Forelimb muscle (tissue), 1 donor: ENCODE measurements at regions not wholly inside any gene's neighbourhood (a gene's known extent, or its start where the extent isn't known, plus 50 kb on each side); places are given as distances from the start of the nearest gene placed in this dataset.

Experiments used
- DNase-seq: peaks from one replicate; pipeline ENCODE4 v3.0.0-alpha.2; 2013; ENCODE audit warnings: low read depth

DNA sequence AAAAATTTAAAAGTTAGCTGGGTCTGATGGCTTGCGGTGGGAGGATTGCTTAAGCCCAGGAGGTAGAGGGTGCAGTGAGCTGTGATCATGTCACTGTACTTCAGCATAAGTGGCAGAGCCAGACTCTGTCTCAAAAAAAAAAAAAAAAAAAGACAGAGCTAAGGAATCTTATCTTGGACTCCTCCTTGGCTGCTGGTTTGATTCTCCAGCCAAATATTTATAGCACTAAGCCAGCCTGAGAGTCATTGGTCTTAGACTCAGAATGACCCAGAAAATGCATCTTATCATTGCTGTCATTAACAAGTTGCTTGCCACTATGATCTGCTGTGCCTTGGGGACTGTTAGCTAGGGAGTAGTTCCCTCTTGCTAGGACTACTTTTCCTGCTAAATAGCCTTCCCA is 164.7 kb downstream of the GNAT3 start:
- no peak for DNase-seq

DNA sequence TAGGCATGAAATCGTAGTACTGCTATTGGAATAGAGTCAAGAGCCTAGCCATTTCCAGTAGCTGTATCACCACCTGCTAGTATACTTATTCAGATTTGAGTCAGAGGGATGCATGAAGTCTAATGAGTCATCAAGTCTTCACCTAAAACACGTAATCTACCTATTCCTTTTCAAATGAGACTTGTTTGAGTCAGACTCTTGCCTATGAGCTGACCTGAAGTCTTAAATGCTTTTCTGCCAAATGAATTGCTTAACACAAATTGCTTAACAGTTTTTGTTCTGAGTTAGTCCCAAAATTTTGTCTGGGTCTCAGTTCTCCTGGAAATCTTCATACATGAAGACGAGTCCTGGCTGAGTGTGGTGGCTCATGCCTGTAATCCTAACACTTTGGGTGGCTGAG is 165.2 kb downstream of the GNAT3 start:
- no peak for DNase-seq

DNA sequence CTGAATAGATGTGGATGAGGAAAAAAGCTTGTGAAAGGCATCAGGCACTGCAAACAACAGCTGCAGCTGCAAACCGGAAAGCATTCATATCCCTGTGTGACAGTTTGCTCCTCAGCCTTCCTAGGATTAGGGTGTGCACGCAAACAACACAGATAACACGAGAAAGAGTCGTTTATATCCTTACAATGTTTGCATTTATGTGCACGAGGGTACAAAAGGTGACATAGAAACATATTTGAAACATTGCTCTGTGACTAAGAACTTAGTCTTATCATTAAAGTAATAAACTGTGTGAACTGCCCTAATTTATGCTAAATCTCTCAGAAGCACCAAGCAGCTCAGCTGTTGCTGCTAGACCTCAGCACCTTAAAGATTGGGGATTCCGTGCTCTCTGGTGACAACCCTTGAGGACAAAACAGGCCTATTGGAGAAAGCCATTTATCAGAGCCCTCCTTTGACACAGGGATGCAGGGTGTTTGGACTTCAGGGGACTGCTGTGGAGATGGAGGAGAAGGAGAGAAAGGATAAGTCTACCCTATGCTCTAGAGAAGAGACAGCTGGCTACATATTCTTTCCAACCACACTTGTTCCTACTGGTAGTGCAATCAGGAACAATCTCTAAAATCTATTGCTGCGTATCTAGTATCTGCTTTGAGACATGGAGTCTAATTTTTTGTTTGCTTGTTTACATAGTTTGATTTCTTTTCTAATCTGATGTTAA is 176.2 kb downstream of the GNAT3 start:
- no peak for DNase-seq

DNA sequence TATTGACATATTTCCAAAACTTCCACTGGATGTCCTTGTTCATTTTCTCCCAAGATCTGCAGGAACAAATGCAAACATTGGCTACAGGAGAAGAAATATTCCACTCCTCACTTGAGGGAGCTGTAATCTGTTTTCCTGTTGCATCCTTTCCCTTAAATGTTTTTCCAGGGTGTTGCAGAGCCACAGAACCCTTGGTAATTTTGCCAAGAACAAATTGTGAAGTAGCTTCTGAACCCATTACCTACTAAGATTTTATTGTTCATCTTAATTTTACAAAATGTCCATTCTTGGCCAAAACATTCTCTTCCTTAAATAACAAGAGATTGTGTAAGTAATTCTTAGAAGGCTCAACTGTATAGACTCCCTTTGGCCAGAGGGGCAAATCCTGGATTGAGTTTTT is 177.0 kb downstream of the GNAT3 start:
- DNase-seq: no peak

DNA sequence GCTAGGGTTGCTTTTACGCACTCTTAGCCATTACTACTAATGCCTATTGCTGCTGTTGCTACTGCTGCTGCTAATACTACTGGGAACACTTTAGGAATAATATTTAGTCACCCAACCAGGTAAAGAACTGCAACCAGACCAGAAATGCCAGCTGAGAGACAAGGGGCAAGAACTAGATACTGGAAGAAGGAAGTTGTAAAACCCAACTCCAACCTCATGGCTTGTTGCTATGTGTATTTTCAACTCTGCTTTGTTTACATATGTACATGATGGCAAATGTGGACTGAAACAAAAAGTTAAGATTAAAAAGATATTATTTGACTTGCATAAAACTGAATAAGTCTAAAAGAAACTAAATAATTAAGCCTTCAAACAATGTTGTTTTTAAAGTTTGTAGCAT is 177.7 kb downstream of the GNAT3 start:
- no peak for DNase-seq

DNA sequence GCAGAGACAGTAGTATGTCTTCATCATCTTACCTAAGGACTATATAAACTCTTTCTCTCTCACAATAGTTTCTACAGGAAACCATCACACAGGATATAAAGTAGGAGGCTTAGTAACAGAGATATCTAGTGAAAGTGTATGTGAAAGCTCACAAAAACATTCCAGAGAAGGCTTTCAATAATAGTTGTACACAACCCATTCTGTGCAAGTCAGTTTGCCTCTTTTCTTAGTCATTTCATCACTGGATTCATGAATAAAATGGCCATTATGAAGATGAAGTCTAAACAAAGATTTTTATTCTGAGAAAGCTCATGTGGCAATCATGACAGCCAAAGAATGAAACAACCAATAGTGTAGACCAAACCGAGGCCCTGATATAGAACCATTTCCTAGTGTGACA is 178.8 kb downstream of the GNAT3 start:
- no peak for DNase-seq

DNA sequence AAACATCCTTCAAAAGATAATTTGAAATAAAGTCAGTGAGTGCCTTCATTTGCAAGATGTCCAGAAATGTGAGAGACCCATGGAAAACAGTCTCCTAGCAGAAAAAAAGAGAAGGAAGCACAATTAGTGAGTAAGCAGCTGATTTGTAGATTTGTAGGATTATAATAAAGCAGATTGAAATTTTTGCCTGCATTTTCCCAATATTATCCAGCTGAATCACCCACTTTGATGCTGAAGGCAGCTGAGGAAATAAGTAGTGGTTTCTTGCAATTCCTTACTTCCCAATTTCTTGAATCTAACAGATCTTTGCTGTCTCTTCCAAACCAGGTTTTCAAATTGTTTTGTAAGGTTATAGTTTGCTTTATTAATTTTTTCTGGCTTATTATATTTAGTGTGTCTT is 181.4 kb downstream of the GNAT3 start:
- DNase-seq: no peak

DNA sequence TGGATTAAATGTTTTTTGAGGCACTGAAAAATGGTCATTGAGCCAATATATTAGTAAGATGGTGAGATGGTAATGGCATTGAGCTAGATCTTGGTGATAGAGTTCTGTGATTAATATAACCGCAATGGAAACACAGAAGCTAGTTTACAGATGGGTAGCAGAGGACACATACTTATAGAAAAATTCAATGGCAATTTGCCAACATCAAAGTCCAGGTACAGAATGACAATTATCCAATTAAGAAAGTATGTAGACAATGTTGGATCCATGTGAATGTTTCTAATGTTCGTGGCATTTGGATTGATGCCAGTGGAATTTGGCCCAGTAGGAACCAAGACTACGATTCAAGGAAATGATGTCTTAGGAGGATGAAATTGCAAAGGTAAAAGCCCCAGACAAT is 187.8 kb downstream of the GNAT3 start:
- DNase-seq: no peak

DNA sequence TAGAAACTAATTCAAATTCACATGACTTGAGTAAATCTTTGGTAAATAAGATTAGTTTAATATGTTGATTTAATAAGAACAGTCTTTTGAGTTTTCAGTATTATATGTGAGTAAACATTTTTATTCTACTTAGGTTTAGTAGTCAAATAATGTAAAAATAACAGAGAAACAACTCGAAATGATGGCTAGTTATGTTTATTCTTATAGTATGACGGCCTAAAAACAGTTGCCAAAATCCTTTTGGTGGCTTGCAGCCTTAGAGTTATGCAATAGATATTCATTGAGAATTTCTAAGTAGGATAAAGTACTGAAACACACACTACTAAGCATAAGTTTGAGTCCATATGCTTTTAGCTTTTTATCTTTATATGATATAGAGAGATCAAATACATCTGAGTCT is 184.8 kb downstream of the GNAI1 start:
- DNase-seq: no peak

DNA sequence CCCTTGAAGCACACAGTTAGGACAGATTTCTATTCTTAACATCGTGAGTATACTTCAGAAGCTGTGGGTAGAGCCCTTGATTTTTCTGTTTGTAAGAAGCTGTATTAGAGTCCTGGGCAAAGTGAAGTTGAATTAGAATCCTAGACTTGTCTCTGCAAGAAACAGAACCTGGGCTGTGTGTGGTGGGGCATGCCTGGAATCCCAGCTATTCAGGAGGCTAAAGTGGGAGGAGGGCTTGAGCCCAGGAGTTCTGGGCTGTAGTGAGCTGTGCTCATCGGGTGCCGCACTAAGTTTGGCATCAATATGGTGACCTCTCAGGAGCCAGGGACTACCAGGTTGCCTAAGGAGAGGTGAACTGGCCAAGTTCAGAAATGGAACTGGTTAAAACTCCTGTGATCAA is 183.4 kb downstream of the GNAI1 start:
- DNase-seq: no peak

DNA sequence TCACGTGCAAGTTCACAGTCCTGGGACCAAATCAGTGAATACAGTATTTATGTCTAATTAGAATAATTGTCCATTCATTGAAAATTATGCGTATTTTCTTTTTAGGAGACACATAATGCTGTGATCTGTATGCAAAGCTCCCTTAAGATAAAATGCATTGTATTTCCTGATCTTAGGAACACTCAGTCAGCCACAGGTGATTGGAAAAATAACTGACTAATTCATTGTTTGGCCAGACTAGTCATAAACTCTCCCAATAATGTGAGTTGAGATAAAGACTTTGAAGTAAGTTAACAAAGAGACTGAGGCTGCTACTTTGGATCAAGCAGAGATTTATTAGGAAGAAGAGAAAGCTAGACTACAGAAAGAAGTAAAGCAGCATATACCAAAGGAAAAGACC is 182.2 kb downstream of the GNAI1 start:
- no peak for DNase-seq

DNA sequence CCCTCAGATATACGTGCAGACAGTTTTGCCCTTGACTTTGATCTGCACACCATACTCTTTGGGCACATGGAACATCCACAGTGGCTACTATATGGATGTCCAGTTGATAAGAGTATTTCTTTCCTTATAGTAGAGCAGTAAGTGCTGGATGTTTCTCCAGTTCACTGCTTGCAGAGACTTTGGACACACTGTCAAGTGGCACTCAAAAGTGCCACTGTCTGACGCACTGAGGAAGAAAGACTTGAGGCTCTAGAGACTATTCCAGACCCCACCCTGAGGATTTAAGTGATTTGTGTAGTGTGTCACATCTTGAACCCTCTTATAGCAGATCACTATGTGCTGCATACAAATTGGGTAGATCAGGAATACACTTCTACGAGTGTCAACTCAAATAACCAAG is 179.1 kb downstream of the GNAI1 start:
- no peak for DNase-seq

DNA sequence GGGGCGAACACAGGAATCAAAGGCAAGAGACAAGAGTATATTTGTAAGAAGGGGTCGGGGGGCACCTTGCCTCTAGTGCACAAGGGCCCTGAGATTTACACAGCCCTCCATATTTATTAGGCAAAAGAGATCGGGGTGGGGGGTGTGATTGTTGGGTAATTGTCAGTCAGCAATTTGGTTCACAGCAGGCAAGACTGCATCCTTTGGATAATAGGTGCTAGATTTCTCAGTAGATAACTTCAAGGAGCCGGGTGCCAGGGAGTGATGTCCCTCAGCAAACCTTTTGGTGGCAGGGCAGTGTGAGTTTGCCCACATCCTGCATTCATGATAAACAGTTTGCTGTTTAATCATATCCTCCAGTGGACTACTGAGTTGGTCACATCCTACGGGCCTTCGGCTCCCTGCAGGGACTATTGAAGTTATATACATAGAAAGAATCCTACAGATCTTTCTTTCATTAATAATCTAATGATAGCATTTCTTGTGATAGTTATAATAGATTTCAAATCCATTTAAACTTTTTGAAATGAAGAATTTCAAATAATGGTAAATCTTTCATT is 178.5 kb downstream of the GNAI1 start:
- DNase-seq: no peak

DNA sequence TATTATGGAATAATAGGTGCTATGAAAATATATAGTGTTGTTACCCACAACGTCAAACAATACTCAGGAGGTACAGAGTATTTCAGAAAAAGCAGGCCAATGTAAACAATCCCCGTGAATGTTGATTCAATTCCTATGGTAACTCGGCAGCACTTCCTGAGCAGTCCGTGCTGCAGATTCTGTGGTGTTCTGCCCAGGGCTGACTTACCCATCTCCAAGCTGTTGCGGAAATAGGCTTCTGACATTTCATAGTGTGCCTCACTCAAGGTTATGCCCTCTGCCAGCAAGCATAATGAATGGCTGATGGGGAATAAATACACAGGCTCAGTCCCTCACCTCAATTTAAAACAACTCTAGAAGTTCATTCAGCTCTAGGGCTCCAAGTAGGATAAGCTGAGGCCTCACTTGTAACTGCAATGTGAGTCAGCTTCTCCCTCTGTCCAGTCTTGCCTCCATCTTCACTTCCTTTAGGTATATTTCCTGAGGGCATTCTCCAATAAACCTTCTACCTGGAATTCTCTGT is 177.6 kb downstream of the GNAI1 start:
- peak; percentile 41 for DNase-seq

DNA sequence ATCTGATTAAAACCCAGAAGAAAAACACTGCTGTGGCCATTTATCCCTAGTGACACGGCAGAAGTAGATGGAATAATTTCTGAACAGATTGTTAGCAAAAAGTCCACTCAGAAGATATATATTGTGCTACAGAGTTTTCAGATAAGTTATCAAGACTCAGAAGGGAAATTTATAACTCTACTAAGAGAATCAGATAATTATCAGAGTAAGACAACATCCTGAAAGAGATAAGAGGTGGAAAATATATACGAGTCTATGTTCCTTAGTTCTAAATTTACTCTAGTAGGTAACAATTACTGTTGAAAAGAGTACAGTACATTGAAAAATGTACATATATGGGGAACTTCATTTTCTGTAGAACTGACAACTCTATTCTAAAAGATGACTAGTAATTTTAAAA is 176.7 kb downstream of the GNAI1 start:
- DNase-seq: no peak

DNA sequence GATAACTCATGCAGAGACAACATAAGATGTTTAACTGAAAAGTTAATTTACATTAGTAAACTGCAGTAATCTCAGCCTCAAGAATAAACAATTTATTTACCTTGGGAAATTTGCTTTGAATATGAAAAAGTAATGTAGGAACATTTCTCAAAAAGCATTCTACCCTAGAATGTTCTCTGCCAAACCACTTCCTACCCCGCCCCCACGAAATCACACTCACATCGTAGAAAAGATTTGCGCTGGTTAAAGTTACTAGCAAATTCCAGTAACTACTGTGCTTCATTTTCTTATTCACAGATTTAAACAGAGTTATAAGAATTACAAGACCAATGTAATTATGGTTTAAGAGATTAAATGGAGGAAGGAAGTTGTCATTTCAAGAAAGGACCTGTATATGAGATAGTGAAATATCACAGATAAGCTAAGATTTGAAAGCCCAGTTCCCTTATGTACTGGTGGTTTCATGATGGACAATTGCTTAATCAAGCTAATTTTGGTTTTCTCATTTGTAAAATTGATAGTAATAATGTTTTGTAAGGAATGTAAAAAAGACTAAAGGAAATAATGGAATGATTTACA is 175.4 kb downstream of the GNAI1 start:
- DNase-seq: no peak

DNA sequence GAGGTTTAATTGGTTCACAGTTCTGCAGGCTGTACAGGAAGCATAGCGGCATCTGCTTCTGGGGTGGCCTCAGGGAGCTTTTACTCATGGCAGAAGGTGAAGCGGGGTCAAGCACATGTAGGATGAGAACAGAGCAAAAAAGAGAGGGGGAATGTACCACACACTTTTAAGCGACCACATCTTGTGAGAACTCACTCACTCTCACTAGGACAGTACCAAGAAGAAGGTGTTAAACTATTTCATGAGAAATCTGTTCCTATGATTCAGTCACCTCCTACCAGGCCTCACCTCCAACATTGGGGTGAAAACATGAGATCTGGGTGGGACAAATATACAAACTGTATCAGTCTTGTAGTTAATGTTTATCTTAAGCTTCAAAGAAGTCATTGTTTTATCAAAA is 174.7 kb downstream of the GNAI1 start:
- DNase-seq: no peak

DNA sequence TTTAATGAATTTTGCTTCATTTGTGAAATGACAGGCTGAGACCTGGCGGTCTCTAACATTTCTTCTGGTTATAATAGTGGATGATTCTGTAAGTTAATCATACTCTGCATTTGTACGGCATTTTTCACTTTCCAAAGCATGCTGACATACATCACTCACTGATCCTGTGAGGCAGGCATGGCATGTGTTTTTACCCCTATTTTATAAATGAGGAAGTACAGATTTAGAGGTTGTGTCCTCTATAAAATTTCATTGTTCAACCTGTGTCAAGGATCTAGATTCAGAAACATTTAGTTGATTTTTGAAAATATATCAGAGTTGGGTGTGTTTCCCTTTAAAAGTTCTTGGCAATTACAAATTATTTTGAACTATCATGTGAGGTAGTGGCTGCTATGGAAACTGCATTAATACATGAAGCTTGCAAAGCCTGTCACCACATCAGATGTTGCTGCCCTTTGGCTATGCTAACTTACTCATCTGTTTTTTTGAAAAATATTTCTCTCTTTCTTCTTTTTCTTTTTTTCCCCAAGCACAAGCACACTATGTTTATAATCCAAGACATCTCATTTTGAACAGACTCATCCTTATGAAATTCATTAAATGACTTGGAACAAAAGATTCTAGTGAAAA is 172.7 kb downstream of the GNAI1 start:
- DNase-seq: peak; percentile 63

DNA sequence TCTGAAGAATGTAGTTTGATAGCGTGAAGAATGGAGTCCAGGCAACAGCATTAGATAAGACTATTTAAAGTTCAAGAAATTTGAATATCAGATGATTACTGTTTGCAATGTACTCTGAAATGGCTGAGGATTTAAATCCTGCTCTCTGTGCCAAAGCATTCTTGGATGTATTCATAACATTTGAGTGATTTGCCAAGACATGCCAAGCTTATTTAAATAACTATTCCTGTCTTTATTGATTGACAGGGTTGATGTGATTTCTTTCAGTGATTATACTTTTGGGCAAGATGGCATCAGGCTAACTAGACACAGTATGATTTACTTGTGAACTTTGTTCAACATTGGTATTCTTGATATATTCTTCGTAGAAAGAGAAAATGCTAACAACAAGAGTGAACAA is 168.7 kb downstream of the GNAI1 start:
- no peak for DNase-seq

DNA sequence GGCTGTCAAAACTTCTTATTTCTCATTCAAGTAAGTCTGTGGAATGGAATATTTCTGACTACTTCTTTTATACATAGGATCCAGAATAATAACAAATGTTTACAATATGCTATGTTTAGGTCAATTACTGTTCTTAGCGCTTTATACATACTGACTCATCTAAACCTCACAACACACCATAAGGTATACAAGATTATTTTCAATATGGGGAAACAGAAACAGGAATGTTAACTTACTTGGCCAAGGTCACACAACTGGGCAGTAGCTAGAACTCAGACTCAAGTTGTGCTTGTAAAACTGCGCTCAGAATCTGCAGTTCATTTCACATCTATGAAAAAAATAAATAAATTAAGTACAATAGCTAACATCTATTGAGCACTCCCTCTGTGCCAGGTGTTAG is 168.0 kb downstream of the GNAI1 start:
- no peak for DNase-seq

DNA sequence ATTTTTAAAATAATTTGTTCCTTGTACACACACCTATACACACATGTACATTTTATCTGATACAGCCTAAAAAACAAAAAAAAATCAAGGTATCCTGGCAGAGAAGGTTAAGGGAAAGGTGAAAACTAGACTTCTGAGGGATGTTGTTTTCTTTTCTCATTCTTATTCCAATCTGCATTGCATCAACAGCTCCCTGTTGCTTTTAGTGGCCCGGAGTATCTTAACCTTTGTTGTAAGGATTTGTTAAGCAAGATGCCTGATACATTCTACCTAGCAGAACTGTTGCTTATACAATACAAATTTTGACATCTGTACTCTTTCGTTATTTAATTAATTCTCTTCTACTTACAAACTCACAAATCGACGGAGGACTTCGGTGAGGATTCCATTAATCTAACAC is 167.4 kb downstream of the GNAI1 start:
- DNase-seq: no peak

DNA sequence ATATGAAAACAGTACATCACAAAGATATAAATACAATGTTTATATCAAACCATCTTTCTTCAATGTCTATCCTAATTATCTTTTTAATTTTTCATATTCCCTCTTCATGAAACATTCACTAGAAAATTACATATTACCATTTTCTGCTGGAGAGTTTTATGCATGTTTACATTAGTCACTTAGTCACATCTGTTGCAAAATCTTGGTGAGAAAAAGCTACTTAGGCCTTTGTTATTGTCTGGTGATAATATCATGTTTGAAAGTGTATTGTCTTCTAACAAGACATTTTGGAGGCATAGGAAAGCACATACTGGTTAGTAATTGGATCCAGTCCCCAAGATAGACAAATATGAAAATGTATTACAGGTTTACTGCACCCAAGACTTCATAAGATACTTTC is 163.6 kb downstream of the GNAI1 start:
- no peak for DNase-seq

DNA sequence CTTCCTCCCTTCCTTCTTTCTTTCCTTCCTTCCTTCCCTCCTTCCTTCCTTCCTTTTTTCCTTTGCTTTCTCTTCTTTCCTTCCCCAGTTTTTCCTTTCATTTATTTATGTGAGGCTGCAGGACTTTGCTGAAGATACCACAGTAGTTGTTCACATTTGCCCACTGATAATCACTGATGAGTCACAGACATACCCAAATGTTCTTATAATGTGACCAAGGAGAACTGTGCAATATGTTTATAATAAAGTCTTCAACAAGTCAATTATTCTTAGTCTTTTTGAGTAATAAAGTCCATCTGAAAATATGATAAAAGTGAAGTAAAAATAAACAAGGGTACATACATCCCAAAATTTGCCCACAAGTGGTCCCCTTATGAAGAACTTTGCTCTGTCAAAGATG is 159.7 kb downstream of the GNAI1 start:
- DNase-seq: no peak
